B cell (primary cell): ENCODE measurements at regions not wholly inside any gene's neighbourhood (a gene's known extent, or its start where the extent isn't known, plus 50 kb on each side); places are given as distances from the start of the nearest gene placed in this dataset.

Experiments
- CTCF ChIP-seq: fragments of 200-600 bp; IDR thresholded peaks from one replicate; pipeline ENCODE4 v1.8.0; 2022; ENCODE audit warnings: antibody characterized with exemption, mild to moderate bottlenecking
- EZH2 ChIP-seq: IDR thresholded peaks from 2 replicates; pipeline ENCODE4 v1.6.1; 2012; ENCODE audit warnings: borderline replicate concordance, low read depth, mild to moderate bottlenecking, moderate library complexity, low read length; ENCODE audit not compliant: insufficient read depth, poor library complexity, severe bottlenecking

DNA sequence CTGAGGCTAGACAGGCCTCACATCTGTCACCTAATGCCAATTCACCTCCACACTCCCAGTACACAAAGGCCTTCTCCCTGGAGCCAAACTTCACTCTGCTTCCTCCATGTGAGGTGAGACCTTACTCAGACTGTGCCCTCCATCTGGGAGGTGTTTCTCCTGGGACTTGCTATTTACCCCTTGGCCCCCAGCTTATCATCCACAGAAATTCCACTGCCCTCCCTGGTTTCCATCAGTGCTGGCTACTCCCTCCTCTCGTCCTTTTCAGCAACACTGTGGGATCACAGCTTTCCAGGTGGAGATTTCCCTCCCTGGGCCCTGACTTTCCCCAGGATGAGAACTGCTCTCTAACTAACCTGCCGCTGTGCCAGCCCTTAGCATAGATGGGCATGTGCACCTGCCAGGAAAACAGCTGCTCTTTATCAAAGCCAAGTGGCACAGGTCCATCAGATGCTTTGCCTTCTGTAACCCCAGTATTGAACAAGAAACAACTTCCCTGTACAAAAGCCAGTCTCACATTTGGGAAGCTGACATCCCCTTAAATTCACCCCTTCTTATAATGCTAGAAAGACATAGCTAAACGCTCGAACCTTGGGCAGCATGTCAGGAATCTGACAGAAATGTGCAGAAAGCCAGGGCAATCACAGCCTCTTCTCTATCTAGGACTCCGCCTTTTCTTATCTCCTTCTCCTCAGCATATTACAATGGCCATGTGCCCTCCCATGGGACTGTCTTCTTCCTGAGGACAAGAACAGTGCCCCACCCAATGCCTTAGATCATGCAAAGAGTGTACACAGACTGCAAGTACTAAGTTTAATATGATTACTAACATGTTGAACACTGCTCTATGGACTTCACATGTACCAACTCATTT is 535.5 kb upstream of the ID2 start:
- TF ChIP-seq CTCF (no peak), EZH2 (no peak)
